SK-N-SH (cell line): ENCODE measurements at regions not wholly inside any gene's neighbourhood (a gene's known extent, or its start where the extent isn't known, plus 50 kb on each side); places are given as distances from the start of the nearest gene placed in this dataset.

ENCODE experiments used
- CTCF ChIA-PET: fragments of 300-600, 350-600 bp; formaldehyde crosslinking; extraction: SDS; loops from one replicate; lab custom pipeline; 2021; lab: Yijun Ruan, JAX
- POLR2A ChIA-PET: fragments of 350-600 bp; sonication (Branson Sonifier 250); formaldehyde crosslinking; extraction: SDS; loops from one replicate; lab custom pipeline; 2020; ENCODE audit warnings: antibody characterized with exemption, inconsistent platforms; lab: Yijun Ruan, JAX
- DNase-seq: peaks from one replicate; pipeline ENCODE4 v3.0.0; 2012
- H2AFZ ChIP-seq: fragments of 200-600 bp; sonication (generic); 2 replicates; pipeline ENCODE4 v1.8.1; 2016; ENCODE audit warnings: antibody characterized with exemption, mild to moderate bottlenecking, low read depth
- H3F3A ChIP-seq: fragments of 200-600 bp; sonication (generic); replicated peaks from 2 replicates; pipeline ENCODE3; 2016; ENCODE audit warnings: antibody characterized with exemption, mild to moderate bottlenecking; ENCODE audit not compliant: insufficient read depth
- H3K27ac ChIP-seq, 2 experiments: fragments of 200-500 bp in 1 of 2; fragments of 200-600 bp in 1 of 2; sonication (Bioruptor generic) in 1 of 2; sonication (generic), shearing (Covaris generic) in 1 of 2; 2 replicates each; pipeline versions ENCODE4 v1.5.1 to v1.6.1; 2014 to 2016; ENCODE audit warnings: low read depth in 2 of 2, inconsistent platforms in 1 of 2, low read length in 1 of 2, mild to moderate bottlenecking in 1 of 2, mixed read lengths in 1 of 2
- H3K27me3 ChIP-seq: fragments of 200-600 bp; sonication (generic), shearing (Covaris generic); 2 replicates; pipeline ENCODE4 v1.6.1; 2016; ENCODE audit warnings: mixed run types; ENCODE audit not compliant: insufficient read depth
- H3K36me3 ChIP-seq, 2 experiments: fragments of 200-500 bp in 1 of 2; fragments of 200-600 bp in 1 of 2; sonication (Bioruptor generic) in 1 of 2; sonication (generic) in 1 of 2; replicated peaks in 1 of 2; 2 replicates each; pipeline versions ENCODE3 to v1.5.1; 2014 to 2016; ENCODE audit warnings: low read length in 1 of 2, mild to moderate bottlenecking in 1 of 2; ENCODE audit not compliant: insufficient read depth in 2 of 2, control insufficient read depth in 1 of 2
- H3K4me1 ChIP-seq, 2 experiments: fragments of 200-500 bp in 1 of 2; fragments of 200-600 bp in 1 of 2; sonication (Bioruptor generic) in 1 of 2; sonication (generic), shearing (Covaris generic) in 1 of 2; 2 replicates each; pipeline versions ENCODE4 v1.5.1 to v1.6.1; 2014 to 2016; ENCODE audit warnings: low read depth in 1 of 2, low read length in 1 of 2, mixed run types in 1 of 2; ENCODE audit not compliant: insufficient read depth in 2 of 2, control insufficient read depth in 1 of 2
- H3K4me2 ChIP-seq: fragments of 200-600 bp; sonication (generic), shearing (Covaris generic); 2 replicates; pipeline ENCODE4 v1.6.1; 2017; ENCODE audit warnings: mixed run types
- H3K4me3 ChIP-seq, 2 experiments: fragments of 200-500 bp in 1 of 2; fragments of 200-600 bp in 1 of 2; sonication (Bioruptor generic) in 1 of 2; sonication (generic), shearing (Covaris generic) in 1 of 2; 2 replicates each; pipeline versions ENCODE4 v1.5.1 to v1.8.1; 2014 to 2016; ENCODE audit warnings: low read depth in 2 of 2, inconsistent platforms in 1 of 2, low read length in 1 of 2, mild to moderate bottlenecking in 1 of 2, mixed read lengths in 1 of 2, moderate library complexity in 1 of 2
- H3K79me2 ChIP-seq: fragments of 200-600 bp; sonication (generic); 2 replicates; pipeline ENCODE4 v1.8.1; 2017; ENCODE audit warnings: mild to moderate bottlenecking; ENCODE audit not compliant: insufficient read depth
- H3K9ac ChIP-seq: fragments of 200-600 bp; sonication (generic); 2 replicates; pipeline ENCODE4 v1.6.1; 2017; ENCODE audit warnings: mixed run types
- H3K9me2 ChIP-seq: fragments of 200-600 bp; sonication (generic); 2 replicates; pipeline ENCODE4 v1.6.1; 2017; ENCODE audit warnings: mixed run types
- H3K9me3 ChIP-seq: fragments of 200-600 bp; sonication (generic); 2 replicates; pipeline ENCODE4 v1.6.1; 2017; ENCODE audit warnings: mixed run types, mild to moderate bottlenecking, moderate library complexity
- H4K20me1 ChIP-seq: fragments of 200-600 bp; sonication (generic); 2 replicates; pipeline ENCODE4 v1.6.1; 2017; ENCODE audit warnings: mild to moderate bottlenecking, mixed run types; ENCODE audit not compliant: insufficient read depth
- CTCF ChIP-seq: fragments of 200-600 bp; sonication (generic); IDR thresholded peaks from 2 replicates; pipeline ENCODE4 v1.6.1; 2017; ENCODE audit warnings: antibody characterized with exemption, mild to moderate bottlenecking, moderate library complexity
- ELF1 ChIP-seq: IDR thresholded peaks from 2 replicates; pipeline ENCODE4 v1.4.0; 2012
- EZH2phosphoT487 ChIP-seq: fragments of 200-600 bp; sonication (generic); IDR thresholded peaks from 2 replicates; pipeline ENCODE4 v1.6.1; 2017; ENCODE audit warnings: low read depth, mixed run types, mild to moderate bottlenecking, antibody characterized with exemption, moderate library complexity, borderline replicate concordance
- GABPA ChIP-seq: IDR thresholded peaks from 2 replicates; pipeline ENCODE4 v1.4.0; 2012; ENCODE audit warnings: low read depth, mild to moderate bottlenecking
- GATA2 ChIP-seq: sonication (generic); formaldehyde crosslinking; IDR thresholded peaks from 2 replicates; pipeline ENCODE4 v1.5.0; 2020; ENCODE audit warnings: mild to moderate bottlenecking, missing genetic modification reagents
- IRF3 ChIP-seq: fragments of 150-350 bp; IDR thresholded peaks from 2 replicates; pipeline ENCODE4 v1.6.1; 2016; ENCODE audit warnings: mild to moderate bottlenecking, low read depth, low read length
- JUND ChIP-seq: IDR thresholded peaks from 2 replicates; pipeline ENCODE4 v1.4.0; 2012
- MXI1 ChIP-seq: IDR thresholded peaks from 2 replicates; pipeline ENCODE4 v1.6.1; 2012; ENCODE audit warnings: mild to moderate bottlenecking, low read depth, low read length, improper control_type of control experiment
- NRF1 ChIP-seq: IDR thresholded peaks from 2 replicates; pipeline ENCODE4 v1.6.1; 2012; ENCODE audit warnings: low read depth, mild to moderate bottlenecking, low read length
- SIN3A ChIP-seq: IDR thresholded peaks from 2 replicates; pipeline ENCODE4 v1.6.1; 2012; ENCODE audit warnings: low read depth, mild to moderate bottlenecking, low read length, moderate library complexity, borderline replicate concordance
- SMC3 ChIP-seq: IDR thresholded peaks from 2 replicates; pipeline ENCODE4 v1.6.1; 2012; ENCODE audit warnings: low read depth, low read length, improper control_type of control experiment
- TEAD4 ChIP-seq: IDR thresholded peaks from 2 replicates; pipeline ENCODE4 v1.4.0; 2012; ENCODE audit warnings: mild to moderate bottlenecking, borderline replicate concordance; ENCODE audit not compliant: insufficient read depth
- ZBTB33 ChIP-seq: IDR thresholded peaks from 2 replicates; pipeline ENCODE4 v1.4.0; 2012; ENCODE audit warnings: low read depth, borderline replicate concordance
- WGBS: methylation state at CpG from one replicate; pipeline ENCODE4 v1.1.6; 2017; ENCODE audit warnings: low lambda C conversion rate; 5-methylcytosine and 5-hydroxymethylcytosine counted together
- TF ChIP-seq, protein P1 (sequence below): IDR thresholded peaks from 2 replicates; pipeline ENCODE4 v1.4.0; 2012; ENCODE audit warnings: low read depth, borderline replicate concordance

DNA sequence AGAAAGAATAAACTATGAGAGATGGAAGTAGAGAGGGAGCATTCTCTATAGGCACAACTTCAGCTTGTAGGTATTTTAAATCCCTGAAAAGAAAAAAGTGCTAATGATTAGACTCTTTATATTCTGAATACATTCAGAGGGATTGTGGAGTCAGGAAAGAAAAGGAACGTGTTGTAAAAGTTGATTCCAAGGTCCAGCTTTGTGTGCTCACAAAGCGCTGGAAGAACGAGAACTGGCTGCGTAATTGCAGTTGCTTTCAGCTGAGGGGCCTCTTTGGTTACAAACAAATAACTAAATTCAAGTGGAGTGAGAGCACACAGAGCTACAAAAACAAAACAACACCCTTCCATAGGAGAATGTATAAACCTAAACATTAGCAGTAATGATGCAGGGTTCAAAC, 1040.4 kb upstream of the WWC1 start:
- H3K27me3 ChIP-seq: no peaks in the 10 kb centered on the region
- POLR2A ChIA-PET: no interaction called here
- H4K20me1 ChIP-seq: no peaks in the 10 kb centered on the region
- H3K9me3 ChIP-seq: no peaks in the 10 kb centered on the region
- H2AFZ ChIP-seq: no peak overlapping the region
- H3K79me2 ChIP-seq: no peaks in the 10 kb centered on the region
- no peaks in the 10 kb centered on the region for H3K4me1 ChIP-seq
- no peaks in the 10 kb centered on the region for H3F3A ChIP-seq
- no peaks in the 10 kb centered on the region for H3K36me3 ChIP-seq
- WGBS: 64% methylated on average over 4 of the region's 4 CpGs
- no peak overlapping the region for H3K4me2 ChIP-seq
- no peaks in the 10 kb centered on the region for H3K9me2 ChIP-seq
- H3K27ac ChIP-seq: no peak overlapping the region
- H3K9ac ChIP-seq: no peak overlapping the region
- no peak overlapping the region for H3K4me3 ChIP-seq
- CTCF ChIA-PET: interaction anchor here (0.8 kb wide), 1 partner anchor 290 kb away, joined by 4 read pairs; no protein-coding TSS in a partner anchor
- TF ChIP-seq, protein P1, sequence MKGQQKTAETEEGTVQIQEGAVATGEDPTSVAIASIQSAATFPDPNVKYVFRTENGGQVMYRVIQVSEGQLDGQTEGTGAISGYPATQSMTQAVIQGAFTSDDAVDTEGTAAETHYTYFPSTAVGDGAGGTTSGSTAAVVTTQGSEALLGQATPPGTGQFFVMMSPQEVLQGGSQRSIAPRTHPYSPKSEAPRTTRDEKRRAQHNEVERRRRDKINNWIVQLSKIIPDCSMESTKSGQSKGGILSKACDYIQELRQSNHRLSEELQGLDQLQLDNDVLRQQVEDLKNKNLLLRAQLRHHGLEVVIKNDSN: no peak
- no peak for TF ChIP-seq EZH2phosphoT487
- no peak for TF ChIP-seq SMC3
- TF ChIP-seq ZBTB33: no peak
- no peak for TF ChIP-seq JUND
- TF ChIP-seq MXI1: no peak
- no peak for DNase-seq

DNA sequence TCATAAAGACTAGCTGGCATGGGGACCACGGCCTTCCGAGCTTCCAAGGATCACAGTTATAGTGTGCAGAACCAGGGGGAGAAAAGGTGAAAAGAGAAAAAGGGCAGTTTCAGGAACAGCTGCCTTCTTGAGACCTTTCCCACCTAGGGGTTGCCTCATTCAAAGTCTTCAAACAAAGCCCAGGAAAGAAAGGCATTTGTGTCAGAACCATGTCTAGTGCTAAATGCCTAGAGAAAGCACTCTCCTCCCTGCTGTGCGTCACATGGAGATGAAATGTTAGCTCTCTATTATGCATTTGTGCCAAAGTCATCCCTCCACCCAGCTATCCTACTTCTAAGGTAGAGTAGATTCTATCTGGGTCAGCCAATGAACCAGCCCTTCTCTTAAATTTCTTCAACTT, 1037.3 kb upstream of the WWC1 start:
- Histone ChIP-seq H3K79me2 (no peaks in the 10 kb centered on the region), H3K36me3 (no peaks in the 10 kb centered on the region), H3K4me3 (no peak overlapping the region), H2AFZ (no peak overlapping the region), H3K9ac (no peak overlapping the region), H3K9me2 (no peaks in the 10 kb centered on the region), H4K20me1 (no peaks in the 10 kb centered on the region), H3K27me3 (no peaks in the 10 kb centered on the region), H3K9me3 (no peaks in the 10 kb centered on the region), H3K27ac (no peak overlapping the region), H3K4me2 (no peak overlapping the region), H3F3A (no peaks in the 10 kb centered on the region), H3K4me1 (no peaks in the 10 kb centered on the region)
- ChIA-PET POLR2A (no interaction called here), CTCF (interaction anchor here (1.3 to 1.9 kb wide), 3 partner anchors 8 to 169 kb away, joined by 3 to 6 read pairs (median 3); no protein-coding TSS in a partner anchor)
- WGBS: 55% methylated on average over 3 of the region's 3 CpGs
- no peak for DNase-seq
- TF ChIP-seq ELF1 (no peak), SIN3A (no peak), GABPA (no peak), GATA2 (CRISPR knock-in tag) (no peak), CTCF (no peak), IRF3 (no peak), TEAD4 (no peak), NRF1 (no peak)
